Heart right ventricle (tissue), 16 donors: ENCODE measurements at regions not wholly inside any gene's neighbourhood (a gene's known extent, or its start where the extent isn't known, plus 50 kb on each side); places are given as distances from the start of the nearest gene placed in this dataset.

ENCODE experiments used
- ATAC-seq, 8 donors: fragments of 200-7000 bp; cut with Tn5 transposase; one replicate each; pipeline ENCODE4 v1.9.1; 2020; ENCODE audit warnings: mild to moderate bottlenecking in 8 of 8, moderate library complexity in 8 of 8, moderate number of reproducible peaks in 1 of 8
- DNase-seq, 2 donors: peaks; one replicate each; pipeline ENCODE4 v3.0.0-alpha.2; 2020
- H3K27ac ChIP-seq, 10 donors: fragments of 200-600 bp; sonication (generic) in 2 of 10; one replicate each; pipeline versions ENCODE4 v1.5.0 to v1.8.0; 2020 to 2022; ENCODE audit warnings: mild to moderate bottlenecking in 3 of 10
- H3K27me3 ChIP-seq, 7 donors: fragments of 200-600 bp; one replicate each; pipeline ENCODE4 v1.8.0; 2021 to 2022; ENCODE audit warnings: mild to moderate bottlenecking in 2 of 7
- H3K36me3 ChIP-seq, 9 donors: fragments of 200-600 bp; sonication (generic) in 1 of 9; one replicate each; pipeline versions ENCODE4 v1.5.0 to v1.8.0; 2020 to 2022; ENCODE audit warnings: mild to moderate bottlenecking in 2 of 9
- H3K4me1 ChIP-seq, 9 donors: fragments of 200-600 bp; sonication (generic) in 1 of 9; one replicate each; pipeline versions ENCODE4 v1.5.0 to v1.8.0; 2020 to 2022; ENCODE audit warnings: mild to moderate bottlenecking in 4 of 9
- H3K4me3 ChIP-seq, 10 donors: fragments of 200-600 bp; sonication (generic) in 2 of 10; one replicate each; pipeline versions ENCODE4 v1.5.0 to v1.8.0; 2020 to 2022; ENCODE audit warnings: mild to moderate bottlenecking in 7 of 10, moderate library complexity in 2 of 10
- H3K9me3 ChIP-seq, 11 donors: fragments of 200-600 bp in 10 of 11; sonication (generic) in 2 of 11; one replicate each; pipeline versions ENCODE4 v1.5.0 to v1.8.0; 2013 to 2022; ENCODE audit warnings: mild to moderate bottlenecking in 2 of 11, control low read depth in 1 of 11, moderate library complexity in 1 of 11
- CTCF ChIP-seq, 9 donors: fragments of 200-600 bp; sonication (generic) in 2 of 9; IDR thresholded peaks; one replicate each; pipeline versions ENCODE4 v1.5.0 to v1.8.0; 2021 to 2022; ENCODE audit warnings: antibody characterized with exemption in 9 of 9, mild to moderate bottlenecking in 5 of 9, moderate library complexity in 1 of 9
- WGBS, 2 donors: extraction: QIAGEN DNeasy Blood & Tissue Kit; methylation state at CpG; one replicate each; pipeline ENCODE4 v1.1.7; 2013; ENCODE audit warnings: inconsistent platforms in 1 of 2; 5-methylcytosine and 5-hydroxymethylcytosine counted together
- intact Hi-C, 10 donors: fragments of 100-400 bp; cut with DNase I; formaldehyde crosslinking; loops; one replicate each; pipeline versions ENCODE4 v1.11.1 to v1.14.2; 2022
- donor health status: Arrhythmogenic right ventricular cardiomyopathy.
- donor health status: ischemic (EF 13 %, LVEDD 7.1; RV severe dilation, severe dysfunction).
- donor health status: healthy with polysubstance abuse.
- donor health status: DM: no; HTN: yes; CAD: no.
- donor health status: DM: no; HTN: no; CAD: no.
- donor health status: ischemic (EF 25% LVEDD 6.9; RV normal size, moderate dysfunction).
- donor health status: ischemic (EF 25% LVEDD 5.7; RV mildly dilated, moderate dysfunction).
- donor health status: healthy.
- donor health status: DM: yes; HTN: yes; CAD: no.
- donor health status: Ischemic cardiomyopathy.
- donor health status: ischemic (EF 35%, LVEDD 5.7; RV mildly dilated, moderate dysfunction).
- donor health status: nonischemic (EF 11% LVEDD 7.7; RV severe dilation, severe dysfunction).
- donor health status: DM: yes; HTN: yes; CAD: no.
- donor health status: PGD.
- donor health status: ischemic (EF 29% LVEDD 5.4; RV normal size, mild dysfunction).
- donor health status: nonischemic (EF 23%, LVEDD 6.1; RV moderate dilation, normal function).

- no peaks in the 10 kb centered on the region for H3K36me3 ChIP-seq
- no peak overlapping the region for H3K4me3 ChIP-seq
- no peak for ATAC-seq
- H3K9me3 ChIP-seq: peaks cover 0 to 8% (median 0%) of the 10 kb centered on the region in 11 donors
- no peak overlapping the region for H3K27ac ChIP-seq
- TF ChIP-seq CTCF (IDR thresholded peaks at IDR 0.05): no peak
- H3K27me3 ChIP-seq: no peaks in the 10 kb centered on the region
- no peak for DNase-seq
- 70 to 81% methylated on average over 3 of the region's 3 CpGs for WGBS, 2 donors
- H3K4me1 ChIP-seq: no peaks in the 10 kb centered on the region
- intact Hi-C loops: no loop called here
Observed at GRCh38 chr1:194935864-194936263, 1672.4 kb downstream of the KCNT2 start.

DNA sequence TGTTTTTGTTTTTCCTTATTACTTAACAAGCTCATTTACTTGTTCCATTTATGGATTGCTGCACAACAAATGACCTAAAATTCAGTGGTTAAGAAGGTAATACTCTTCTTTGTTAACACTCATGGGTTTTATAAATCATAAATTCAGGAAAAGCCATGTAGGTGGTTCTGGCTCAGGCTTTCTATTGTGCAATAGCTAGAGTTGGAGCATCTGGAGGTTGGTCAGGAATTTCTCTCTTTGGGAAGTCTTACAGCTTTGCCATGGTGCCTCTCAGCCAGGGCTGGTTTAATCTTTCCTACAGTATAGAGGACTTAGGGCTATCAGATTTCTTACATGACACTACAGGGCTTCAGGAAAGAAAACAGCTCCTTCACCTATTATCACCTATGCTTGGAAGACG, 1677.1 kb downstream of the KCNT2 start:
- Histone ChIP-seq H3K4me3 (no peak overlapping the region), H3K36me3 (no peaks in the 10 kb centered on the region), H3K9me3 (peaks cover 0 to 5% (median 0%) of the 10 kb centered on the region in 11 donors), H3K27ac (no peak overlapping the region), H3K27me3 (no peaks in the 10 kb centered on the region), H3K4me1 (no peaks in the 10 kb centered on the region)
- intact Hi-C loops: no loop called here
- no peak for ATAC-seq
- 52 to 59% methylated on average over 1 of the region's 1 CpG for WGBS, 2 donors
- TF ChIP-seq CTCF (IDR thresholded peaks at IDR 0.05): no peak
- DNase-seq: no peak

DNA sequence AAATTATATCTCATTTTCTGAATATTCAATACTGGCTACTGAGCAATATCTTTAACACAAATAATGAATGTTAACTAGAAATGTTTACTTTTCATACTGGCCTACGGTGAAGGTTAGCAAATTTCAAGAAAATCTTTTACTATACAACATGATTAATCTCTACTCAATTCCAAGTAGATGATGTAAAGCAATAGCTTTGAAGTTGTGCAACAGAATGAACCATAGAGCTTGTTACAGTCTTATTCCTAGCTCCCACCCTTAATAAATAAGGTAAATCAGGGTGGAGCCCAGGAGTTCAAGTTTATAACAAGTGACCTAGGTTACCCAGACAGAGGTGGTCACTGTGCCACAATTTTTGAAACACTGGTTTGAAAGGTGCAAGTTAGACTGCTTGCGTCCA, 1678.1 kb downstream of the KCNT2 start:
- 65 to 88% methylated on average over 2 of the region's 2 CpGs for WGBS, 2 donors
- H3K4me1 ChIP-seq: no peaks in the 10 kb centered on the region

GRCh38 chr1:194929357-194929756, 1678.9 kb downstream of the KCNT2 start:
- H3K4me3 ChIP-seq: no peak overlapping the region
- ATAC-seq (no peak), DNase-seq (no peak)
- H3K4me1 ChIP-seq: no peaks in the 10 kb centered on the region
- no peak overlapping the region for H3K27ac ChIP-seq
- no peaks in the 10 kb centered on the region for H3K36me3 ChIP-seq
- H3K9me3 ChIP-seq: no peaks in the 10 kb centered on the region
- no peak for TF ChIP-seq CTCF (IDR thresholded peaks at IDR 0.05)
- no peaks in the 10 kb centered on the region for H3K27me3 ChIP-seq
- intact Hi-C loops: no loop called here

More for the DNA sequence above, 1678.1 kb downstream of the KCNT2 start:
- Histone ChIP-seq H3K27me3 (no peaks in the 10 kb centered on the region), H3K9me3 (no peaks in the 10 kb centered on the region), H3K4me3 (no peak overlapping the region), H3K27ac (no peak overlapping the region), H3K36me3 (no peaks in the 10 kb centered on the region)
- TF ChIP-seq CTCF (IDR thresholded peaks at IDR 0.05): no peak
- DNase-seq: no peak
- intact Hi-C loops: no loop called here
- ATAC-seq: no peak

GRCh38 chr1:194919146-194919545, 1689.1 kb downstream of the KCNT2 start:
- no peaks in the 10 kb centered on the region for H3K27me3 ChIP-seq
- intact Hi-C loops: no loop called here
- H3K36me3 ChIP-seq: no peaks in the 10 kb centered on the region
- ATAC-seq (no peak), DNase-seq (no peak)
- H3K27ac ChIP-seq: no peak overlapping the region
- WGBS, 2 donors: 81 to 87% methylated on average over 5 of the region's 5 CpGs
- TF ChIP-seq CTCF (IDR thresholded peaks at IDR 0.05): no peak
- no peaks in the 10 kb centered on the region for H3K9me3 ChIP-seq
- no peaks in the 10 kb centered on the region for H3K4me1 ChIP-seq
- no peak overlapping the region for H3K4me3 ChIP-seq
